ENCODE measurements at regions not wholly inside any gene's neighbourhood (a gene's known extent, or its start where the extent isn't known, plus 50 kb on each side); places are given as distances from the start of the nearest gene placed in this dataset.
"Not testable (repeated sequence)": the region's sequence is repeated elsewhere in the genome, so short reads cannot be mapped to it uniquely, and the experiment has no call there.

GRCh38 chr14:94833633-94834032 lies 63.7 kb upstream of the GSC start:
- ATAC-seq (ENCODE audit: low FRiP score): no peak
- TF ChIP-seq CTCF (IDR thresholded peaks at IDR 0.05): no peak
- DNase-seq (ENCODE audit: low spot score): no peak

- no peak for DNase-seq (ENCODE audit: low spot score)
- ATAC-seq (ENCODE audit: low FRiP score): no peak
- TF ChIP-seq CTCF (IDR thresholded peaks at IDR 0.05): no peak
These were observed 61.2 kb upstream of the GSC start for GRCh38 chr14:94831085-94831484.

DNA sequence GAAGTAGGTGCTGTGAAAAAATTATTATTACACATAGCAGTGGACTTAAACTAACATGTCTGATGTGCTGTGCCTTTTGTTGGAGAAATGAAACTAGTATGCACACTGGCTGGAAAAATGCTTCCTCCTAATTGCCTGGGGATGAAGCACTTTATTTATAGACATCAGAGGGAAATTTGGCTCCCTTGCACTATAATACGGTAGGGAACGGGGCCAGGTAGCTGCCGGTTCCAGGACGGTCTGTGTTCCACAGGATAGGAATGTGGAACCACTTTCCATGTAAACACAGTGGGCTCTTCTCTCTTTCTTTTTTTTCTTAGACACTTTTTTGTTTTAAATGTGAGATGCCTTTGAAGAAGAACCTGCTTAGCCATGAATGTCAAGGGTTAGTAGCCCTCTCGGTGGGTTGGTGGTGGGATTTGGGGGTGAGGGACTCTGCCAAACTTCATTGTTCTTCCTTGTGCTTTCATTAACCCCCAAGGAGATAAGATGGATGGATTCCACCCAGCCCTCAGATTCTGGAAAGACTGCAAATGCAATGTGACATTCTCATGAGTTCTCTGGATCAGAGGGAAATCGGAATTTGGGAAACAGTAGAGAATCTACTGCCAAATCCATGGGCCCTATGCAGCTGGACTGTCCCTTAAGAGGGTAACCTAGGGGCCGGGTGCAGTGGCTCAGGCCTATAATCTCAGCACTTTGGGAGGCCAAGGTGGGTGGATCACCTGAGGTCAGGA lies 58.0 kb upstream of the GSC start:
- no peak for TF ChIP-seq CTCF (IDR thresholded peaks at IDR 0.05)
- DNase-seq (ENCODE audit: low spot score) (no peak), ATAC-seq (ENCODE audit: low FRiP score) (no peak)

- ATAC-seq (ENCODE audit: low FRiP score): no peak
- TF ChIP-seq CTCF (IDR thresholded peaks at IDR 0.05): no peak
- no peak for DNase-seq (ENCODE audit: low spot score)
These were observed 56.9 kb upstream of the GSC start for GRCh38 chr14:94826774-94827173.

GRCh38 chr14:94823556-94824341 lies 53.8 kb upstream of the GSC start:
- ATAC-seq (ENCODE audit: low FRiP score): no peak
- TF ChIP-seq CTCF (IDR thresholded peaks at IDR 0.05): no peak
- no peak for DNase-seq (ENCODE audit: low spot score)

DNA sequence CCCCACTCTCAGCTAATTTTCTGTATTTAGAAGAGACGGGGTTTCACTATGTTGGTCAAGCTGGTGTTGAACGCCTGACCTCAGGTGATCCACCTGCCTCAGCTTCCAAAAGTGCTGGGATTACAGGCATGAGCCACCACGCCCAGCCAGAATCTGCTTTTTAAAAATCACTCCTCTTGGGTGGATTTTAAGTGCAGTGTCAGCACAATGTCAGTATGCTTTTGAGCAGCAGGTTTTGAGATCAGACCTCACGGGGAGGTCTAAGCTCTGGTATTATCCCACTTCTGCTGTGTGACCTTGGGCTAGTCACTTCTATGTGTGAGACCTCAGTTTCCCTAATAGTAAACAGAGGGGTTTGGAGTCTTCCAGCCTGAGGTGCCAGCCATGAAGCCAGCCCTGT lies 51.8 kb upstream of the GSC start:
- no peak for DNase-seq (ENCODE audit: low spot score)
- no peak for TF ChIP-seq CTCF (IDR thresholded peaks at IDR 0.05)
- no peak for ATAC-seq (ENCODE audit: low FRiP score)

DNA sequence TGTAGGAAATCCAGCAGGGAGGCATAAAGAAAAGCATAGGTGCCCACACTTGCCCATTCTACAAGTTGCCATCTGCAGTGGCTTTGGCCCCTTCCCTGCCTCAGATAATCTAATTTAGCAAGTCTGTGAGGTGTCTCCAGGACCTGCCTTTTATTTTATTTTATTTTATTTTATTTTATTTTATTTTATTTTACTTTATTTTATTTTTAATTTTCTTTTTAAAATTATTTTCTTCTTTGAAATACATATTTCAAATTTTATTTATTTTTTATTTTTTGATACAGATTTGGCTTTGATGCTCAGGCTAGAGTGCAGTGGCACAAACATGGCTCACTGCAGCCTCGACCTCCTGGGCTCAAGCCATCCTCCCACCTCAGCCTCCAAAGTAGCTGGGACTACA lies 51.0 kb upstream of the GSC start:
- DNase-seq (ENCODE audit: low spot score); ATAC-seq (ENCODE audit: low FRiP score): not testable (repeated sequence)
